GM23248 (cell line): ENCODE measurements at regions not wholly inside any gene's neighbourhood (a gene's known extent, or its start where the extent isn't known, plus 50 kb on each side); places are given as distances from the start of the nearest gene placed in this dataset.
"Not testable (repeated sequence)": the region's sequence is repeated elsewhere in the genome, so short reads cannot be mapped to it uniquely, and the experiment has no call there.

Experiments
- DNase-seq: peaks from one replicate; pipeline ENCODE4 v3.0.0-alpha.2; 2015
- H2AFZ ChIP-seq: fragments of 200-600 bp; sonication (generic); 2 replicates; pipeline ENCODE4 v1.6.1; 2016; ENCODE audit warnings: antibody characterized with exemption
- H3F3A ChIP-seq: fragments of 200-600 bp; sonication (generic); 2 replicates; pipeline ENCODE4 v1.6.1; 2016; ENCODE audit warnings: mild to moderate bottlenecking, antibody characterized with exemption, mixed run types; ENCODE audit not compliant: insufficient read depth
- H3K27ac ChIP-seq: fragments of 200-600 bp; sonication (generic); 2 replicates; pipeline ENCODE4 v1.5.1; 2016; ENCODE audit warnings: mild to moderate bottlenecking
- H3K27me3 ChIP-seq: fragments of 200-600 bp; sonication (generic); replicated peaks from 2 replicates; pipeline ENCODE4 v1.6.1; 2016; ENCODE audit warnings: mild to moderate bottlenecking; ENCODE audit not compliant: insufficient read depth
- H3K36me3 ChIP-seq: fragments of 200-600 bp; sonication (generic); 2 replicates; pipeline ENCODE4 v1.6.1; 2016; ENCODE audit warnings: low read depth, mild to moderate bottlenecking
- H3K4me1 ChIP-seq: fragments of 200-600 bp; sonication (generic); 2 replicates; pipeline ENCODE4 v1.6.1; 2016; ENCODE audit warnings: mild to moderate bottlenecking; ENCODE audit not compliant: insufficient read depth
- H3K4me2 ChIP-seq: fragments of 200-600 bp; sonication (generic); one replicate; pipeline ENCODE4 v1.6.1; 2016; ENCODE audit warnings: mild to moderate bottlenecking; ENCODE audit not compliant: unreplicated experiment
- H3K4me3 ChIP-seq: fragments of 200-600 bp; sonication (generic); 2 replicates; pipeline ENCODE4 v1.5.1; 2016; ENCODE audit warnings: mild to moderate bottlenecking
- H3K79me2 ChIP-seq: fragments of 200-600 bp; sonication (generic); 2 replicates; pipeline ENCODE4 v1.6.1; 2016; ENCODE audit warnings: mild to moderate bottlenecking; ENCODE audit not compliant: insufficient read depth
- H3K9ac ChIP-seq: fragments of 200-600 bp; sonication (generic); 2 replicates; pipeline ENCODE4 v1.6.1; 2016; ENCODE audit warnings: mild to moderate bottlenecking
- H3K9me2 ChIP-seq: fragments of 200-600 bp; sonication (generic); 2 replicates; pipeline ENCODE4 v1.6.1; 2016; ENCODE audit warnings: mixed run types, mild to moderate bottlenecking, moderate library complexity; ENCODE audit not compliant: insufficient read depth
- H3K9me3 ChIP-seq: fragments of 200-600 bp; sonication (generic); one replicate; pipeline ENCODE4 v1.6.1; 2017; ENCODE audit warnings: low read depth
- H4K20me1 ChIP-seq: fragments of 200-600 bp; sonication (generic); 2 replicates; pipeline ENCODE4 v1.6.0; 2016; ENCODE audit not compliant: insufficient read depth
- EZH2 ChIP-seq: fragments of 200-600 bp; sonication (generic); IDR thresholded peaks from 2 replicates; pipeline ENCODE4 v1.6.1; 2018; ENCODE audit warnings: antibody characterized with exemption, mild to moderate bottlenecking; ENCODE audit not compliant: insufficient read depth, poor library complexity, severe bottlenecking
- EZH2phosphoT487 ChIP-seq: fragments of 200-600 bp; sonication (generic); IDR thresholded peaks from 2 replicates; pipeline ENCODE4 v1.6.1; 2018; ENCODE audit warnings: antibody characterized with exemption, moderate library complexity, mild to moderate bottlenecking, low read depth; ENCODE audit not compliant: insufficient read depth
- WGBS, 2 experiments: methylation state at CpG; one replicate each; pipeline ENCODE4 v1.1.6; 2015 to 2017; ENCODE audit warnings: low lambda C conversion rate in 2 of 2, low coverage in 1 of 2; ENCODE audit errors: missing lambda C conversion rate in 2 of 2; 5-methylcytosine and 5-hydroxymethylcytosine counted together
- in situ Hi-C: fragments of 300-500 bp; cut with MboI; formaldehyde crosslinking; loops from 2 replicates; pipeline ENCODE4 v1.15.0; 2020

DNA sequence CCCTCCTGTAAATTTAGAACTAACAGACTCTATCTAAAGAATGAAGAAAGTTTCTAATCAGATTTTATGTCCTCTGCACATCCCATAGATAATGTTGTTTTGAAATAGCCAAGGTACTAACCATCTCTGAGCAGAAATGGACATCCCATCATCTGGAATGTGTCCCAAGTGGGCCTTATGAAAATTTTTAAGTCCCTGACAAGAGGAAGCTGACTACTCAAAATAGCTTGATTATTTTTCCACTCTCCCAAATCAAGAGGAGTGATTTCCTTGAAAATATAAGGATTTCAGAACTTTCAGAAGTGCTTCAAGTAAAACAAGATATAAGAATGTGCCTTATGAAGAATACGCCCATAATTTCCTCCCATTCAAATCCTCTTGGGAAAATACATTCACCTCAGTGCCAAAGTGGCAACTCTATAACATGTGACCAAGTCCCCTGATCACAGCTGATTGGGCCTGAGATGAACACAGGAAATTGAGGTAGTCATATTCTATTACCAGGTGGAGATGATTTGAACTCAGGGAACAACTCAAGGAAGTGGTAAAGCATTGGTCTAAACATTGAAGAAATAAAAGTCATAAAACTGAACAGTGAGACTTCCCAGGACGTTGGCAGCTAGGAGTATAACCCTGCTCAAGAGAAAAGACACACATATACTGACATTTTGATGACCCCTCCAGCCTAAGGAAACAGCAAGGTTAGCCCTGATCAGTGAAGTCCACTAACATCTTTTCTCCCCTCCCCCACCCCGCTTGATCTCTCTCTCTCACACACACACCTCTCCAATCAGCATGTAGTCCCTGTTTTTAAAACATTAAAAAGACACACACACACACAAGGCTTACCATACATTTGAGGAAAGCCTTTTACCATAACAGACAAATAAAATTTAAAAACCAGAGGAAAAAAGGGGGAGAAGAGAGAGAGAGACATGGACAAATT is 70.8 kb upstream of the TEAD1 start:
- Histone ChIP-seq H3F3A (peaks cover 36% of the 10 kb centered on the region), H3K27me3 (no peaks in the 10 kb centered on the region), H3K36me3 (no peaks in the 10 kb centered on the region), H3K4me1 (peaks cover 31% of the 10 kb centered on the region), H4K20me1 (no peaks in the 10 kb centered on the region), H3K4me2 (no peak overlapping the region), H3K9me2 (no peaks in the 10 kb centered on the region), H3K9ac (no peak overlapping the region), H3K27ac (no peak overlapping the region), H3K79me2 (no peaks in the 10 kb centered on the region), H3K9me3 (no peaks in the 10 kb centered on the region), H2AFZ (no peak overlapping the region), H3K4me3 (no peak overlapping the region)
- no peak for DNase-seq
- in situ Hi-C loops = no loop called here
- no peak for TF ChIP-seq EZH2
- no peak for TF ChIP-seq EZH2phosphoT487
- 86 to 87% methylated on average over 3 of the region's 3 CpGs for WGBS, 2 experiments

DNA sequence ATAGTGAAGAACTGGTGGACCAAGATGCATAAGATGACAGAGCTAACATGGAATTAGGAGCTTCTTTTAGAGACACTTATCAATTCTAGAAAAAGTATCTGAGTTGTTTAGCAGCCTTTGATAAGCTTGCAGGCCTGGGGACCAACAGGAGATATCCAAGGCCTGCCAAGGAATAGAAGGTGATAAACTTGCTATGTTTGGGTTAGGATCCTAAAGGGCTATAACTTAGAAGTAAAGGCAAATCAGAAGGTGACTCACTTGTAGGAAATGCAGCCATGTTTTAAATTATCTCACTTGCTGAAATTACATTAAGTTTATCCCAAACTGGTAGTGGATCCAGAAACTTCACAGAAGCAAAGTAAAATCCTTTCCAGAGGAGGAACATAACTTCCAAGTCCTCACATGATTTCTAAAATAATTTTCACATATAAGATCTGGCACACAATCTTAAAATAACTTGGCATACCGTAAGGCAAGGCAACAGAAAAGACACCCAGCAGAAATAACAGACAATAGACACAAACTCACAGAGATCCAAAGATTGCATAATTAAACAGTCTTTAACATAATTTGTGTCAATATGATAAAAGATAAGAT is 69.6 kb upstream of the TEAD1 start:
- 97 to 100% methylated on average over 1 of the region's 1 CpG for WGBS, 2 experiments
- no peaks in the 10 kb centered on the region for H3K36me3 ChIP-seq
- no peak for TF ChIP-seq EZH2phosphoT487
- no peak for TF ChIP-seq EZH2
- H3K27me3 ChIP-seq = no peaks in the 10 kb centered on the region
- in situ Hi-C loops = no loop called here
- H3K9me2 ChIP-seq = no peaks in the 10 kb centered on the region
- no peaks in the 10 kb centered on the region for H4K20me1 ChIP-seq
- H3K79me2 ChIP-seq = no peaks in the 10 kb centered on the region
- peaks cover 36% of the 10 kb centered on the region for H3F3A ChIP-seq
- no peak overlapping the region for H3K4me3 ChIP-seq
- no peak overlapping the region for H2AFZ ChIP-seq
- DNase-seq = no peak
- no peaks in the 10 kb centered on the region for H3K9me3 ChIP-seq
- H3K4me1 ChIP-seq = peaks cover 31% of the 10 kb centered on the region
- H3K4me2 ChIP-seq = no peak overlapping the region
- no peak overlapping the region for H3K9ac ChIP-seq
- no peak overlapping the region for H3K27ac ChIP-seq

DNA sequence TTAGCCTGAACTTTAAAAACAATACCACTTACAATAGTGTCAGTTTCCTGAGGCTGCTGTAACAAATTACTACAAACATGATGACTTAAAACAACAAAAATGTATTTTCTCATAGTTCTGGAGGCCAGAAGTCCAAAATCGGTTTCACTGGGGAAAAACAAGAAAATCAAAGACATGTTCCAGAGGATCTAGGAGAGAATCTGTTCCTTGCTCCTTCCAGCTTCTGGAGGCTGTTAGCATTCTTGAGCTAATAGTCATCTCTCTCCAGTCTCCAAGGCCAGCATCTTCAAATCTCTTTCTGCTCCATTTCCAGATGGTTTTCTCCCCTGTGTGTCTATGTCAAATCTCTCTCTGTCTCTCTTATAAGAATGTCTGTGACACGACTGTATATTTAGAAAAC is 67.6 kb upstream of the TEAD1 start:
- Histone ChIP-seq H3K4me1 (peaks cover 31% of the 10 kb centered on the region), H2AFZ (0 out of 2 replicates have a peak overlapping the region, but pooled peaks have one; percentile 2), H3K4me2 (no peak overlapping the region), H3K4me3 (no peak overlapping the region), H3K27ac (peak overlapping the region; percentile 54), H3K9me2 (no peaks in the 10 kb centered on the region), H3K9me3 (no peaks in the 10 kb centered on the region), H3K27me3 (no peaks in the 10 kb centered on the region), H3K79me2 (no peaks in the 10 kb centered on the region), H3K9ac (no peak overlapping the region), H4K20me1 (no peaks in the 10 kb centered on the region), H3K36me3 (no peaks in the 10 kb centered on the region), H3F3A (peaks cover 36% of the 10 kb centered on the region)
- no peak for TF ChIP-seq EZH2phosphoT487
- WGBS, 2 experiments = 0 to 1% methylated on average over 2 of the region's 2 CpGs
- in situ Hi-C loops = no loop called here
- peak; percentile 82 for DNase-seq

DNA sequence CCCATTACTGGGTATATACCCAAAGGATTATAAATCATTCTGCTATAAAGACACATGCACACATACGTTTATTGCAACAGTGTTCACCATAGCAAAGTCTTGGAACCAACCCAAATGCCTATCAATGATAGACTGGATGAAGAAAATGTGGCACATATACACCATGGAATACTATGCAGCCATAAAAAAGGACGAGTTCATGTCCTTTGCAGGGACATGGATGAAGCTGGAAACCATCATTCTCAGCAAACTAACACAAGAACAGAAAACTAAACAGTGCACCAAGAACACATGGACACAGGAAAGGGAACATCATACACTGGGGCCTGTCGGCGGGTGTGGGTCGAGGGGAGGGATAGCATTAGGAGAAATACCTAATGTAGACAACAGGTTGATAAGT is 65.5 kb upstream of the TEAD1 start:
- H3K9me2 ChIP-seq, H3K9ac ChIP-seq, H3K4me2 ChIP-seq, H3K27me3 ChIP-seq, H4K20me1 ChIP-seq, in situ Hi-C loops, H3K36me3 ChIP-seq, H3K4me3 ChIP-seq, H3K79me2 ChIP-seq, H2AFZ ChIP-seq, DNase-seq, H3K27ac ChIP-seq, H3K9me3 ChIP-seq: not testable (repeated sequence)
- H3F3A ChIP-seq = peaks cover 36% of the 10 kb centered on the region
- H3K4me1 ChIP-seq = peaks cover 21% of the 10 kb centered on the region
- 71 to 75% methylated on average over 5 of the region's 5 CpGs for WGBS, 2 experiments
